Skin of body (tissue), 1 donor: ENCODE measurements at regions not wholly inside any gene's neighbourhood (a gene's known extent, or its start where the extent isn't known, plus 50 kb on each side); places are given as distances from the start of the nearest gene placed in this dataset.

Source experiments
- DNase-seq: peaks from one replicate; lab custom pipeline; 2025; lab: John Stamatoyannopoulos, UW

GRCh38 chr2:212709280-212709679 lies 170.7 kb upstream of the ERBB4 start:
- DNase-seq = no peak

GRCh38 chr2:212708355-212708754 lies 169.8 kb upstream of the ERBB4 start:
- DNase-seq = no peak

- no peak for DNase-seq
Observed at GRCh38 chr2:212695426-212695825, 156.8 kb upstream of the ERBB4 start.

- no peak for DNase-seq
Observed at GRCh38 chr2:212694398-212694797, 155.8 kb upstream of the ERBB4 start.

GRCh38 chr2:212692466-212692865 lies 153.9 kb upstream of the ERBB4 start:
- DNase-seq = peak; percentile 29

- DNase-seq = peak; percentile 62
Observed at GRCh38 chr2:212686285-212686895, 147.8 kb upstream of the ERBB4 start.

GRCh38 chr2:212683346-212684097 lies 144.9 kb upstream of the ERBB4 start:
- no peak for DNase-seq

GRCh38 chr2:212682937-212683336 lies 144.3 kb upstream of the ERBB4 start:
- DNase-seq = no peak

GRCh38 chr2:212677466-212677865 lies 138.9 kb upstream of the ERBB4 start:
- DNase-seq = no peak

GRCh38 chr2:212672186-212672585 lies 133.6 kb upstream of the ERBB4 start:
- DNase-seq = no peak

- no peak for DNase-seq
Observed at GRCh38 chr2:212669761-212670160, 131.2 kb upstream of the ERBB4 start.

- DNase-seq = no peak
Observed at GRCh38 chr2:212667751-212668316, 129.2 kb upstream of the ERBB4 start.

GRCh38 chr2:212665948-212666347 lies 127.3 kb upstream of the ERBB4 start:
- DNase-seq = no peak

- DNase-seq = no peak
Observed at GRCh38 chr2:212659441-212659840, 120.8 kb upstream of the ERBB4 start.

GRCh38 chr2:212649646-212650045 lies 111.0 kb upstream of the ERBB4 start:
- no peak for DNase-seq

- no peak for DNase-seq
Observed at GRCh38 chr2:212646698-212647366, 108.2 kb upstream of the ERBB4 start.

- DNase-seq = no peak
Observed at GRCh38 chr2:212644195-212644837, 105.7 kb upstream of the ERBB4 start.

- no peak for DNase-seq
Observed at GRCh38 chr2:212640428-212640827, 101.8 kb upstream of the ERBB4 start.

- DNase-seq = no peak
Observed at GRCh38 chr2:212638694-212639093, 100.1 kb upstream of the ERBB4 start.

GRCh38 chr2:212628586-212628985 lies 90.0 kb upstream of the ERBB4 start:
- no peak for DNase-seq

GRCh38 chr2:212626371-212626918 lies 87.8 kb upstream of the ERBB4 start:
- DNase-seq = no peak

GRCh38 chr2:212619954-212620353 lies 81.4 kb upstream of the ERBB4 start:
- DNase-seq = no peak
